ENCODE measurements at regions not wholly inside any gene's neighbourhood (a gene's known extent, or its start where the extent isn't known, plus 50 kb on each side); places are given as distances from the start of the nearest gene placed in this dataset.

DNA sequence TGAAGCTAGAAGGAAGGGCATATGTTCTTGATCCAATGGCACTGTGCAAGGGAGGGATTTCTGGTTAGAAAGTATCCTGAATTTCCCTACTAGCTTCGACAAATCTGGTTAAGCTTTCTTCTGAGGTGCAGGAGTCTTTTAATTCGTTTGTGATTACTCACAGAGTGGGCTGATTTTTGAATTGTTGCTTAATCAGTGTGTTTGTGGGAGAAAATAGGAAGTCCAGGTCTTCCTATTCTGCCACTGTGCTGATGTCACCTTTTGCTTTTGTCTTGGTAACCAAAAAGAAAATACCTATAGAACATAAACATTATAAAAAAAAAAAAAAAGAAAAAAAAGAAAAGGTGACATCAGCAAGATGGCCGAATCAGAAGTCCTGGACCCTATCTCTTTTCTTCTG is 1008.6 kb downstream of the TSN start:
- no peak for TF ChIP-seq POLR2AphosphoS5 (IDR thresholded peaks at IDR 0.05; ENCODE audit: low read depth, low read length)
- TF ChIP-seq, protein P1, sequence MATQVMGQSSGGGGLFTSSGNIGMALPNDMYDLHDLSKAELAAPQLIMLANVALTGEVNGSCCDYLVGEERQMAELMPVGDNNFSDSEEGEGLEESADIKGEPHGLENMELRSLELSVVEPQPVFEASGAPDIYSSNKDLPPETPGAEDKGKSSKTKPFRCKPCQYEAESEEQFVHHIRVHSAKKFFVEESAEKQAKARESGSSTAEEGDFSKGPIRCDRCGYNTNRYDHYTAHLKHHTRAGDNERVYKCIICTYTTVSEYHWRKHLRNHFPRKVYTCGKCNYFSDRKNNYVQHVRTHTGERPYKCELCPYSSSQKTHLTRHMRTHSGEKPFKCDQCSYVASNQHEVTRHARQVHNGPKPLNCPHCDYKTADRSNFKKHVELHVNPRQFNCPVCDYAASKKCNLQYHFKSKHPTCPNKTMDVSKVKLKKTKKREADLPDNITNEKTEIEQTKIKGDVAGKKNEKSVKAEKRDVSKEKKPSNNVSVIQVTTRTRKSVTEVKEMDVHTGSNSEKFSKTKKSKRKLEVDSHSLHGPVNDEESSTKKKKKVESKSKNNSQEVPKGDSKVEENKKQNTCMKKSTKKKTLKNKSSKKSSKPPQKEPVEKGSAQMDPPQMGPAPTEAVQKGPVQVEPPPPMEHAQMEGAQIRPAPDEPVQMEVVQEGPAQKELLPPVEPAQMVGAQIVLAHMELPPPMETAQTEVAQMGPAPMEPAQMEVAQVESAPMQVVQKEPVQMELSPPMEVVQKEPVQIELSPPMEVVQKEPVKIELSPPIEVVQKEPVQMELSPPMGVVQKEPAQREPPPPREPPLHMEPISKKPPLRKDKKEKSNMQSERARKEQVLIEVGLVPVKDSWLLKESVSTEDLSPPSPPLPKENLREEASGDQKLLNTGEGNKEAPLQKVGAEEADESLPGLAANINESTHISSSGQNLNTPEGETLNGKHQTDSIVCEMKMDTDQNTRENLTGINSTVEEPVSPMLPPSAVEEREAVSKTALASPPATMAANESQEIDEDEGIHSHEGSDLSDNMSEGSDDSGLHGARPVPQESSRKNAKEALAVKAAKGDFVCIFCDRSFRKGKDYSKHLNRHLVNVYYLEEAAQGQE (IDR thresholded peaks at IDR 0.05; ENCODE audit: insufficient read depth in 1 of 2, low read depth in 2 of 2, low read length in 2 of 2), result no peak

Measured in PFSK-1 (cell line).